GM19035 (cell line): ENCODE measurements at regions not wholly inside any gene's neighbourhood (a gene's known extent, or its start where the extent isn't known, plus 50 kb on each side); places are given as distances from the start of the nearest gene placed in this dataset.
"Not testable (repeated sequence)": the region's sequence is repeated elsewhere in the genome, so short reads cannot be mapped to it uniquely, and the experiment has no call there.

ENCODE experiments used
- ATAC-seq: cut with Tn5 transposase; IDR thresholded peaks from one replicate; pipeline ENCODE4 v1.9.1; 2021; ENCODE audit not compliant: unreplicated experiment

- no peak for ATAC-seq
Observed at GRCh38 chr4:81375745-81376144, 96.0 kb downstream of the RASGEF1B start.

DNA sequence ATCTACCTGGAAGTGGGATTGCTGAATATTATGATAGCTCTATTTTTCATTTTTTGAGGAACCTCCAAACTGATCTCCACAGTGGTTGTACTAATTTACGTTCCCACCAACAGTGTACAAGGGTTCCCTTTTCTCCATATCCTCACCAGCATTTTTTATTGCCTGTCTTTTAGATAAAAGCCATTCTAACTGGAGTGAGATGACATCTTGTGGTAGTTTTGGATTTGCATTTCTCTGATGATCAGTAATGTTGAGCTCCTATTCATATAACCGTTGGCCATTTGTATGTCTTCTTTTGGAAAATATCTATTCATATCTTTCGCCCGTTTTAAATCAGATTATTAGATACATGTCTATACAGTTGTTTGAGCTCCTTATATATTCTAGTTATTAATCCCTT lies 101.8 kb downstream of the RASGEF1B start:
- ATAC-seq = no peak

GRCh38 chr4:81366779-81367178 lies 104.9 kb downstream of the RASGEF1B start:
- ATAC-seq = no peak

- no peak for ATAC-seq
Observed at GRCh38 chr4:81360737-81361136, 111.0 kb downstream of the RASGEF1B start.

DNA sequence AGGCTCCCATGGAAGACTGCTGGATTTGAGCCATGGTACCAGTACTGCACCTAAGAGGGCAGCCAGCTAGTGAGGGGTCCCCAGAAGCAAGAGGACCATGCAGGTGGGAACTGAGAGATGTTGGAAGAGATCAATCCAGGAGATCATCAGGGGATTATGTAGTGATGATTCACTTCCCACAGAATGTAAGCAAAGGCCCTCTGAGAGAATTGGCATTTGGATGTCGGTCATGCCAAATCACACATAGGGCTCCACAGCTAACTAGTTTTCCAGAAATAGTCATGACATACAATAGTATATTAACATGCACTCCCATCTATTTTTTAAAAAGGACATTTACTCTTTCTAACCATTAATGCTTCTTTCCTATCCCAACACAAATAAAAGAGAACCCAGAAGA lies 112.5 kb downstream of the RASGEF1B start:
- no peak for ATAC-seq

- ATAC-seq = no peak
Observed at GRCh38 chr4:81358154-81358553, 113.6 kb downstream of the RASGEF1B start.

- ATAC-seq = no peak
Observed at GRCh38 chr4:81356621-81357020, 115.1 kb downstream of the RASGEF1B start.

DNA sequence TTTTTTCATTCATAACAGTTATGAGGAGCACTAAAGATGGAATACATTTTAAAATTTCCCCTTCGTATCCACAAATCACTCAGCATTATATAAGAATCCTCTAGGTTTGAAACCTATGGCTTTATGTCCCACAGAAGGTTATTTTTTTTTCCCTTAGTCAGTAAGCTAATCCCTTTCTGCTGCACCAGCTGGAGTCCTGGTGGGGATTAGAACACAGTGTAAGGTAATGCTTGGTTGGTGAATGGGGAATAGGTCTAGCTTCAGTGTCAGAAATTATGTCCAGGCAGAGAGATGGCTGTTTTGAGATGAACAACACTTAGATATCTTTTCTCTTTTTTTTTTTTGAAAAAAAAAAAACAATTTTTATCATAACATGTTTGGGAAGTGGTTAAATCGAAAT lies 116.6 kb downstream of the RASGEF1B start:
- ATAC-seq = no peak

GRCh38 chr4:81353861-81354260 lies 117.8 kb downstream of the RASGEF1B start:
- ATAC-seq = no peak

DNA sequence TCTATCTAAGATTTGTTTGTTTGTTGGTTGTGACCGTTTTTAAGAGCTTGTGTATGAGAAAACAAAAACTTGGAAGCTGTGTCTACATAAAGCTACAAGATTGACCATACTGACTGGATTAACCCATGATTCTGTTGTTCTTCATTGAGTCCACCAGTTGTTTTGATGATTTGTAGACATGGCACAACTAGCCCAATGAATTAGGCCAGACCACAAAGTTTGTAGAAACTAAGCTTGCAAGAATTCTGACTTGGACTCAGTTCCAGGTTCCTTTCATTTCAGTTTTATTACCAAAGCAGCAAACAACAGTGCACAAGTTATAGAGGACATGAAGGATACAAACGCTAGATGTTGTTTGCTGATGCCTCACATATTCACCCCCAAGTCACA lies 119.3 kb downstream of the RASGEF1B start:
- no peak for ATAC-seq

DNA sequence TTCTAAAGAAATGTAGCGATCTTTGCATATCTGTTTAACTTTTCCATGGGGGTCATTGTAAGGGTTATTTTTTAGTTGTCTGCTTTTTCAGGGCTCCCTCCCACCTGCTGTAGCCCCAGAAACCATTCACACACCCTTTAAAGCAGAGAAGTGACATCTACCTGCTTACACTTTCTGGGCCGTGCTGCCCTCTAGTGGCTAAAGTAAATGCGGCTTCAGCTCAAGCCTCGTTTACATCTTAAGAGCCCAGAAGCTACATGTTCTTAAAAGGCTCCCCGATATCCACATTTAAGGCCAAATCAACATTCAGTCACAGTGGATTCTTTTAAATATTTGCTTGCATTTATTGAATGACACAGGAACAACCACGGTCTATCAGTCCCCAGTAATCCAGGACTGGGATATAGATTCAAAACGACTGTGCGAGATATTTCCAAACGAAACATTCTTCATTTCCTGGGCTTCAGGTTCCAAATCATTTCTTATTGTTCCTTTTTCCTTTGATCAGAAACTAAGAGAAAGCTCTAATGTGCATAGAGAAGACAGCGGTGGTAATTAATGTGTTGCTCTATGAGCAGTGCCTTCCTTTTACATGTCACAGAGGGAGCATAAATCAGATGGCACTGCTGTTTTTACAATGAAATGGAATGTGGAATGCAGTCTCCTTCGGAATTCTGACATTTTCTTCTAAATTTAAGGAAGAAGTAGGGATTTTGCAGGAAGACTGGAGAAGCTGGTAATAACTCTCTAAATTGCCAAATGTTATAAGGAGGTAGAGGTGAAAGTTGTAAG lies 119.9 kb downstream of the RASGEF1B start:
- ATAC-seq = peak; percentile 95

DNA sequence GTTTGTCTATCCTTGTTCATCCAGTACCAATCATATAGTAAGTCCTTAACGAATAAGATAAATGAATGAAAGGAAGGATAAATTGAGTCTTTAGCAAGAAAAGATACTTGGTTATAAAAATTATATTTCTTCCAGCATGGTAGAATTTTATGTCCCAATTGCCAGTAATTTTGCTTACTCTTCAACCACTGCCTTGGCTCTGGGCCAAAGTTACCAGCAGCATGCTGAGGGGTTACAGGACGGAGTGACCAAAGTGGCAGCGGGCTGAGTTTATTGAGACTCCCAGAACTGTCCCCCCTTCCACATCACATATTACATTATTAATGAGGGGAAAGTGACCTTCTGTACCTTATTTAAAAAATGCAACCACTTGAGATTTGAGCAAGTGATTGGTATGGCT lies 121.7 kb downstream of the RASGEF1B start:
- no peak for ATAC-seq

DNA sequence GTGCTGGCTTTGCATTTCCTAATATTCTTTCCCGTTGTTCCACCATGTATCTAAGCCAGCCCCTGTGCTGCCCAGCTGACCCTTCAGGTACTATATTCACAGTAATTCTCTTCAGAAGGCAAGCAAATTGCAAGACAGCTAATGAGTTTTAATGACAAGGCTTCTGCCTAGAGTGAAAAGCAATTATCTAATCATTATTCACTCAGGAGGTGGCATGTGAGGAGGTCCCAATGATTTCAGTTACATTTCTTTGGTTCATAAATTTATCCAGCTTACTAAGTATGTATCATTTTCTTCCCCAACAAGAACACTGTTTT lies 123.0 kb downstream of the RASGEF1B start:
- ATAC-seq = no peak

GRCh38 chr4:81348086-81348777 lies 123.5 kb downstream of the RASGEF1B start:
- no peak for ATAC-seq

DNA sequence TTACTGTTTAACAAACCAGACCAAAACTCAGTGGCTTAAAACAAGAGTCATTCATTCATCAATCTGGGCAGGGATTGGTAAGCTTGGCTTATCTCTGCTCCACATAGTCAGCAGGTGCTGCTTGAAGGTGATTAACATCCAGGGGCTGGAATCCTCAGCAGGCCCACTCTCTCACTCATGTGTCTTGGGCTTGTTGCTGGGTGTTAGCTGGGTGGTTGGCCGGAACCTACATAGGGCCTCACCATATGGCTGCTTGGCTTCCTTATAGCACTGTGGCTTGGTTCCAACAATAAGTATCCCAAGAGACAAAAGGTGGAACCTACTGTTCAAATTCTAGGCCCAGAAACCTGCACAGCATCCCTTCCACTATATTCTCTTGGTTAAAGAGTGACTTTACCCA lies 125.0 kb downstream of the RASGEF1B start:
- ATAC-seq = no peak

DNA sequence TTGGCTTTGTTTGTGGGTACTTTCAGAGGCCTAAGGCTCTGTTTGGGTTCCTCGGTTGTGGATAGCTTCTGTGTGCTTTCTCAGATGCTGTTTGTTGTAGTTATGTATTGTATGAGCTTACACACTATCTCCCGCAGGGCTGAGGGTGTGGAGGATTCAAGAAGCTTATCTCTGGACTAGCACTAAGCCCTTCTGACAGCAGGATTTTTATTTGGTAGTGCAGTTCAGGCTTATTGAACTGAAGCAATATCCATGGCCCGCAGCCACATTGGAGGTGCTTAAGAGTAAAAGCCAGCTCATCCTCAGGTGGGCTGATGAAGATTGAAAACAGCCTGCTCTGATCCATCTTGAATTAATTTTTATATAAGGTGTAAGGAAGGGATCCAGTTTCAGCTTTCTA lies 128.2 kb downstream of the RASGEF1B start:
- no peak for ATAC-seq

GRCh38 chr4:81343046-81343445 lies 128.0 kb upstream of the PRKG2 start:
- ATAC-seq = no peak

DNA sequence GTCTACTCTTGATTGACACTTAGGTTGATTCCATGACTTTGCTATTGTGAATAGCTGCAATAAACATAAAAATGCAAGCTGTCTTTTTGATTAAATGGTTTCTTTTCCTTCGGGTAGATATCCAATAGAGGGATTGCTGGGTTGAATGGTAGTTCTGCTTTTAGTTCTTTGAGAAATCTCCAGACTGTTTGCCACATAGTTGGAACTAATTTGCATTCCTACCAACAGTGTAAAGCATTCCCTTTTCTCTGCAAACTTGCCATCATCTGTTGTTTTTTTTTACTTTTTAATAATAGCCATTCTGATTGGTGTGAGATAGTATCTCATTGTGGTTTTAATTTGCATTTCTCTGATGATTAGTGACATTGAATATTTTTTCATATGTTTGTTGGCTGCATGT lies 122.2 kb upstream of the PRKG2 start:
- no peak for ATAC-seq

GRCh38 chr4:81335122-81335912 lies 120.3 kb upstream of the PRKG2 start:
- ATAC-seq = no peak

DNA sequence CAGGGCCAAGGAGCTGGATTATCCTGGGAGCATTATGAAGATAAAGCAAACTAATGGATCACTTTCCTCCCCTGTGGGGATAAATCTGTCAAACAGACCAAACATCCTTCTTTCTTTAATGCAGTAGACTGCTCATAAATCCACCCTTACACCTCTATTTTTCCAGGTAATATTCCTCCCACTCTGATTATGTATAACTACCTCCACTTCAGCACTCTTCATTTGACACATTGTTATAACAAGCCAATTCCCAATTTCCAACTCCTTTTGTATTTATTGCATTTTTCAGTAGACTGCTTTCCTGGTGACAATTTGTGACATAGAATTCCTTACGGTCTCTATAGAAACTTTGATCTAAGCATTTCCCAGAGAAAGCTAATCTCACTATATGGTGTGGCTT lies 115.0 kb upstream of the PRKG2 start:
- no peak for ATAC-seq

DNA sequence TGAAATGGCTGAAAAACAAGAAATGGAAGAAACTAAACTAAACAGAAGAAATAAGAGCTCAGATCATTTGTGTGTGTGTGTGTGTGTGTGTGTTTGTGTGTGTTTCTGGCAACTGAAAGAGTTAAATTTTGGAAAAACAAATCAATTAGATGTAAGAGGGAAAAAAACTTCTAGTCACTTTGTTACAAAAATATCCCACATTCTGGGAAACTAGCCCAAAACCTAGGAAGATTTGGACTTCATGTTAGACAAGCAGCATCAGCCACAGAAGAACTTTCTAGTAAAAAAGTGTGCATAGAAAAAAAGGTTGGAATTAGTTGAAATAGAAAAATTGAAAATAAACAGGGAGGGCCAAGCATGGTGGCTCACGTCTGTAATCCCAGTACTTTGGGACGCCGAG lies 111.6 kb upstream of the PRKG2 start:
- no peak for ATAC-seq

DNA sequence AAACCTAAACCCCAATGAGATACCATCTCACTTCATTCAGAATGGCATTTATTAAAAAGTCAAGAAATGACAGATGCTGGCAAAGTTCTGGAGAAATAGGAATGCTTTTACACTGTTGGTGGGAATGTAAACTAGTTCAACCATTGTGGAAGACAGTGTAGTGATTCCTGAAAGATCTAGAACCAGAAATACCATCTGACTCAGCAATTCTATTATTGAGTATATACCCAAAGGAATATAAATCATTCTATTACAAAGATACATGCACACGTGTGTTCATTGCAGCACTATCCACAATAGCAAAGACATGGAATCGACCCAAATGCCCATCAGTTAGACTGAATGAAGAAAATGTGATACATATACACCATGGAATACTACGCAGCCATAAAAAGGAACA lies 109.6 kb upstream of the PRKG2 start:
- not testable (repeated sequence) for ATAC-seq
